K562 (cell line): ENCODE measurements at regions not wholly inside any gene's neighbourhood (a gene's known extent, or its start where the extent isn't known, plus 50 kb on each side); places are given as distances from the start of the nearest gene placed in this dataset.

Experiments used
- ATAC-seq: fragments of 200-7000 bp; cut with Tn5 transposase; 3 replicates; pipeline ENCODE4 v1.9.1; 2020; ENCODE audit warnings: moderate library complexity
- BruUV-seq: library from RNA; stranded (reverse); fragments of 400-500 nt; replicated peaks from 2 replicates; lab custom pipeline; 2021; lab: Mats Ljungman, UMichigan
- CTCF ChIA-PET: fragments of 300-600 bp; formaldehyde crosslinking; extraction: SDS; loops from one replicate; lab custom pipeline; 2021; ENCODE audit warnings: low intra/inter-chr PET ratio; lab: Yijun Ruan, JAX
- POLR2A ChIA-PET: fragments of 300-600, 350-650 bp; sonication (Branson Sonifier 250); formaldehyde crosslinking; extraction: SDS; loops from one replicate; lab custom pipeline; 2021; ENCODE audit warnings: antibody characterized with exemption, inconsistent platforms; lab: Yijun Ruan, JAX
- DNase-seq, 4 experiments: peaks; one replicate each; pipeline versions ENCODE4 v3.0.0 to v3.0.0-alpha.2; 2011 to 2018; ENCODE audit warnings: low spot score in 3 of 4, mixed read lengths in 3 of 4; ENCODE audit errors: extremely low read depth in 1 of 4
- FAIRE-seq: peaks from 2 replicates; lab custom pipeline; 2011; peaks lifted over from hg19 to GRCh38; lab: Jason Lieb, UNC
- H2AFZ ChIP-seq: 2 replicates; pipeline ENCODE4 v1.6.0; 2011; ENCODE audit warnings: low read depth, low read length, control low read depth, inconsistent platforms
- H3K27ac ChIP-seq: fragments of 200-600 bp; 3 replicates; pipeline ENCODE4 v1.8.0; 2011; ENCODE audit warnings: low read depth, mild to moderate bottlenecking, control low read depth, inconsistent platforms, low read length, moderate library complexity, mixed read lengths; ENCODE audit errors: extremely low read depth
- H3K27me3 ChIP-seq, 2 experiments: fragments of 300-600 bp in 1 of 2; 2 replicates in 1 of 2; 3 replicates in 1 of 2; pipeline versions ENCODE4 v1.6.0 to v1.8.0; 2011; ENCODE audit warnings: inconsistent platforms in 2 of 2, low read length in 2 of 2, mild to moderate bottlenecking in 1 of 2, mixed read lengths in 1 of 2, moderate library complexity in 1 of 2; ENCODE audit not compliant: control insufficient read depth in 2 of 2, insufficient read depth in 2 of 2
- H3K36me3 ChIP-seq: fragments of 300-600 bp; 3 replicates; pipeline ENCODE4 v1.8.0; 2011; ENCODE audit warnings: mild to moderate bottlenecking, low read length, inconsistent platforms; ENCODE audit not compliant: control insufficient read depth, insufficient read depth
- H3K4me1 ChIP-seq, 2 experiments: fragments of 200-600 bp in 1 of 2; replicated peaks in 1 of 2; 2 replicates in 1 of 2; 3 replicates in 1 of 2; pipeline versions ENCODE4 v1.5.1 to v1.8.0; 2011; ENCODE audit warnings: inconsistent platforms in 2 of 2, low read length in 2 of 2, mild to moderate bottlenecking in 1 of 2, mixed read lengths in 1 of 2, moderate library complexity in 1 of 2; ENCODE audit not compliant: control insufficient read depth in 2 of 2, insufficient read depth in 2 of 2
- H3K4me2 ChIP-seq: 2 replicates; pipeline ENCODE4 v1.6.1; 2011; ENCODE audit warnings: low read length, control low read depth, inconsistent platforms, mixed read lengths; ENCODE audit not compliant: insufficient read depth
- H3K4me3 ChIP-seq: fragments of 200-600 bp; sonication (generic), shearing (Covaris generic); 2 replicates; pipeline ENCODE4 v1.5.1; 2016; ENCODE audit warnings: control low read depth, inconsistent platforms
- H3K79me2 ChIP-seq: fragments of 200-600 bp; 3 replicates; pipeline ENCODE4 v1.8.0; 2011; ENCODE audit warnings: low read length, inconsistent platforms; ENCODE audit not compliant: control insufficient read depth, insufficient read depth
- H3K9ac ChIP-seq, 2 experiments: 2 replicates each; pipeline versions ENCODE4 v1.6.0 to v1.6.1; 2011; ENCODE audit warnings: low read depth in 2 of 2, low read length in 2 of 2, control low read depth in 1 of 2, inconsistent platforms in 1 of 2, mild to moderate bottlenecking in 1 of 2, mixed read lengths in 1 of 2; ENCODE audit not compliant: insufficient read depth in 1 of 2
- H3K9me1 ChIP-seq: one replicate; pipeline ENCODE4 v1.6.0; 2011; ENCODE audit warnings: inconsistent platforms, mild to moderate bottlenecking, low read length, moderate library complexity; ENCODE audit not compliant: control insufficient read depth, insufficient read depth
- H3K9me3 ChIP-seq: replicated peaks from 2 replicates; pipeline ENCODE4 v1.5.1; 2011; ENCODE audit warnings: low read depth, low read length, inconsistent platforms; ENCODE audit not compliant: control insufficient read depth, insufficient read depth
- H4K20me1 ChIP-seq: replicated peaks from 2 replicates; pipeline ENCODE4 v1.6.1; 2011; ENCODE audit warnings: low read length, inconsistent platforms, mixed read lengths; ENCODE audit not compliant: control insufficient read depth, insufficient read depth
- KDM4B ChIP-seq, 2 experiments: fragments of 450-650 bp in 1 of 2; sonication (generic) in 1 of 2; IDR thresholded peaks; 2 replicates each; pipeline ENCODE4 v1.6.1; 2016 to 2017; ENCODE audit warnings: borderline replicate concordance in 2 of 2, antibody characterized with exemption in 1 of 2, low read depth in 1 of 2, mild to moderate bottlenecking in 1 of 2
- LCOR ChIP-seq: sonication (generic); formaldehyde crosslinking; IDR thresholded peaks from 2 replicates; pipeline ENCODE4 v1.8.0; 2022; ENCODE audit warnings: mild to moderate bottlenecking, missing genetic modification reagents
- MBD2 ChIP-seq: sonication (generic); IDR thresholded peaks from 2 replicates; pipeline ENCODE4 v1.6.1; 2016; ENCODE audit warnings: low read depth, borderline replicate concordance
- NCOA4 ChIP-seq: fragments of 450-650 bp; IDR thresholded peaks from 2 replicates; pipeline ENCODE4 v1.6.1; 2018; ENCODE audit warnings: mild to moderate bottlenecking; ENCODE audit not compliant: partially characterized antibody
- POLR2H ChIP-seq: IDR thresholded peaks from 2 replicates; pipeline ENCODE4 v1.6.1; 2016; ENCODE audit warnings: missing genetic modification characterization, low read depth, mild to moderate bottlenecking, control low read depth, missing compliant biosample characterization, moderate library complexity
- PURB ChIP-seq: sonication (generic); formaldehyde crosslinking; IDR thresholded peaks from 2 replicates; pipeline ENCODE4 v1.9.0; 2021; ENCODE audit warnings: low read depth, mild to moderate bottlenecking, missing genetic modification reagents
- SNRNP70 ChIP-seq: fragments of 200-400 bp; formaldehyde crosslinking; optimal IDR thresholded peaks from 2 replicates; pipeline ENCODE3; 2017; ENCODE audit warnings: low read depth, low read length
- SRSF3 ChIP-seq: fragments of 200-400 bp; formaldehyde crosslinking; IDR thresholded peaks from 2 replicates; pipeline ENCODE4 v1.6.1; 2016; ENCODE audit warnings: mild to moderate bottlenecking, low read length, moderate library complexity; ENCODE audit not compliant: insufficient read depth
- ZFP36 ChIP-seq: fragments of 150-350 bp; IDR thresholded peaks from 2 replicates; pipeline ENCODE4 v1.6.1; 2018; ENCODE audit warnings: low read length, low read depth; ENCODE audit not compliant: partially characterized antibody
- ZNF3 ChIP-seq: fragments of 250-450 bp; sonication (Bioruptor Pico); IDR thresholded peaks from 2 replicates; pipeline ENCODE4 v1.5.0; 2021; ENCODE audit warnings: mild to moderate bottlenecking, moderate library complexity
- ZNF668 ChIP-seq: fragments of 250-450 bp; sonication (Bioruptor Pico); IDR thresholded peaks from 2 replicates; pipeline ENCODE4 v1.8.0; 2022; ENCODE audit warnings: mild to moderate bottlenecking, inconsistent platforms
- ZSCAN29 ChIP-seq: fragments of 450-650 bp; IDR thresholded peaks from 2 replicates; pipeline ENCODE4 v1.6.1; 2017
- WGBS: fragments of 100-300 bp; shearing (Covaris generic); methylation state at CpG from one replicate; pipeline ENCODE4 v1.1.6; 2016; ENCODE audit warnings: low coverage, mixed read lengths; ENCODE audit not compliant: insufficient coverage; ENCODE audit errors: missing lambda C conversion rate; 5-methylcytosine and 5-hydroxymethylcytosine counted together
- in situ Hi-C: fragments of 300-500 bp; cut with MboI; formaldehyde crosslinking; loops from 4 replicates; pipeline ENCODE4 v1.15.0; 2018; ENCODE audit warnings: inconsistent platforms, mixed read lengths
- intact Hi-C: fragments of 100-400 bp; cut with micrococcal nuclease; formaldehyde crosslinking; loops from 2 replicates; pipeline ENCODE4 v1.14.2; 2022
- TF ChIP-seq, protein P1 (sequence below): fragments of 450-650 bp; IDR thresholded peaks from 2 replicates; pipeline ENCODE4 v1.6.1; 2016
- TF ChIP-seq, protein P2 (sequence below): sonication (generic); formaldehyde crosslinking; IDR thresholded peaks from 2 replicates; pipeline ENCODE4 v1.8.1; 2023; ENCODE audit warnings: mild to moderate bottlenecking, missing genetic modification reagents, moderate library complexity

GRCh38 chr21:16169779-16170178 is 440.0 kb downstream of the USP25 start:
- Histone ChIP-seq H3K9ac (no peak overlapping the region), H3K4me3 (no peak overlapping the region), H3K4me2 (no peak overlapping the region), H3K4me1 (no peaks in the 10 kb centered on the region), H2AFZ (no peak overlapping the region), H3K9me1 (no peaks in the 10 kb centered on the region), H3K9me3 (no peaks in the 10 kb centered on the region), H3K36me3 (no peaks in the 10 kb centered on the region)
- no peak for FAIRE-seq
- CTCF ChIA-PET, result no interaction called here
- DNase-seq, result no peak
- intact Hi-C loops, result no loop called here
- no TSS peak for BruUV-seq
- ATAC-seq, result no peak
- TF ChIP-seq POLR2H (tag), result no peak
- TF ChIP-seq NCOA4, result no peak
- TF ChIP-seq SRSF3, result no peak
- no peak for TF ChIP-seq ZNF3 (CRISPR knock-in tag)
- no peak for TF ChIP-seq ZNF668
- no peak for TF ChIP-seq ZFP36
- TF ChIP-seq PURB (CRISPR knock-in tag), result no peak
- TF ChIP-seq LCOR, result no peak
- TF ChIP-seq, protein P1, sequence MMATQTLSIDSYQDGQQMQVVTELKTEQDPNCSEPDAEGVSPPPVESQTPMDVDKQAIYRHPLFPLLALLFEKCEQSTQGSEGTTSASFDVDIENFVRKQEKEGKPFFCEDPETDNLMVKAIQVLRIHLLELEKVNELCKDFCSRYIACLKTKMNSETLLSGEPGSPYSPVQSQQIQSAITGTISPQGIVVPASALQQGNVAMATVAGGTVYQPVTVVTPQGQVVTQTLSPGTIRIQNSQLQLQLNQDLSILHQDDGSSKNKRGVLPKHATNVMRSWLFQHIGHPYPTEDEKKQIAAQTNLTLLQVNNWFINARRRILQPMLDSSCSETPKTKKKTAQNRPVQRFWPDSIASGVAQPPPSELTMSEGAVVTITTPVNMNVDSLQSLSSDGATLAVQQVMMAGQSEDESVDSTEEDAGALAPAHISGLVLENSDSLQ, result no peak
- TF ChIP-seq, protein P2, sequence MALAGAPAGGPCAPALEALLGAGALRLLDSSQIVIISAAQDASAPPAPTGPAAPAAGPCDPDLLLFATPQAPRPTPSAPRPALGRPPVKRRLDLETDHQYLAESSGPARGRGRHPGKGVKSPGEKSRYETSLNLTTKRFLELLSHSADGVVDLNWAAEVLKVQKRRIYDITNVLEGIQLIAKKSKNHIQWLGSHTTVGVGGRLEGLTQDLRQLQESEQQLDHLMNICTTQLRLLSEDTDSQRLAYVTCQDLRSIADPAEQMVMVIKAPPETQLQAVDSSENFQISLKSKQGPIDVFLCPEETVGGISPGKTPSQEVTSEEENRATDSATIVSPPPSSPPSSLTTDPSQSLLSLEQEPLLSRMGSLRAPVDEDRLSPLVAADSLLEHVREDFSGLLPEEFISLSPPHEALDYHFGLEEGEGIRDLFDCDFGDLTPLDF, result no peak
- no peak for TF ChIP-seq MBD2
- no peak for TF ChIP-seq ZSCAN29
- no peak for TF ChIP-seq KDM4B (IDR thresholded peaks at IDR 0.05; ENCODE audit: borderline replicate concordance in 2 of 2, low read depth in 1 of 2)
- TF ChIP-seq SNRNP70, result no peak
- TF ChIP-seq, all 486 proteins: peak for 0
- WGBS, result 0% methylated on average over 1 of the region's 1 CpG
- Histone ChIP-seq H4K20me1 (no peaks in the 10 kb centered on the region), H3K79me2 (no peaks in the 10 kb centered on the region), H3K27me3 (no peaks in the 10 kb centered on the region), H3K27ac (no peak overlapping the region)
- POLR2A ChIA-PET, result no interaction called here
- in situ Hi-C loops, result no loop called here
